GM18505 (cell line): ENCODE measurements at regions not wholly inside any gene's neighbourhood (a gene's known extent, or its start where the extent isn't known, plus 50 kb on each side); places are given as distances from the start of the nearest gene placed in this dataset.

Source experiments
- ATAC-seq: cut with Tn5 transposase; IDR thresholded peaks from one replicate; pipeline ENCODE4 v1.9.1; 2021; ENCODE audit not compliant: unreplicated experiment
- POLR2A ChIP-seq: IDR thresholded peaks from 4 replicates; pipeline ENCODE4 v1.6.1; 2011; ENCODE audit warnings: borderline replicate concordance; ENCODE audit not compliant: insufficient read depth, insufficient read length; ENCODE audit errors: extremely low read depth

DNA sequence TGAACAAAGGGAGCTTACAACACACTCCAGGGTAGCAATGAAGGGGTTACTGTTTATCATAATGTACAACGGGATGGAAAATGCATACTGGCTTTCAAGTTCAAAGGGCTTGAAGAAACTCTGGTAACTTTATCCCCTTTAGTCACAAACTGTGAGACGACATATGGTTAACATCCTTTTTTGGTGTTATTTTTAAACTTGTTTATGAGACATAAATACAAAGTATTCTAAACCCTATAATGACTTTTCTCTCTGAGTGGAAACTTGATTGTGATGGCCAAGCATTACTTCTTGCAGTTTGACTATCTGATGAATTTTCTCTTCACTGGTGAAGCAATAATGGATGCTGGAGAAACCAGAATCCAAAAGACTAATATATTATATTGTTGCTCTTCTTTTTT lies 62.0 kb upstream of the SEMA3A start:
- no peak for ATAC-seq
- TF ChIP-seq POLR2A, result no peak

DNA sequence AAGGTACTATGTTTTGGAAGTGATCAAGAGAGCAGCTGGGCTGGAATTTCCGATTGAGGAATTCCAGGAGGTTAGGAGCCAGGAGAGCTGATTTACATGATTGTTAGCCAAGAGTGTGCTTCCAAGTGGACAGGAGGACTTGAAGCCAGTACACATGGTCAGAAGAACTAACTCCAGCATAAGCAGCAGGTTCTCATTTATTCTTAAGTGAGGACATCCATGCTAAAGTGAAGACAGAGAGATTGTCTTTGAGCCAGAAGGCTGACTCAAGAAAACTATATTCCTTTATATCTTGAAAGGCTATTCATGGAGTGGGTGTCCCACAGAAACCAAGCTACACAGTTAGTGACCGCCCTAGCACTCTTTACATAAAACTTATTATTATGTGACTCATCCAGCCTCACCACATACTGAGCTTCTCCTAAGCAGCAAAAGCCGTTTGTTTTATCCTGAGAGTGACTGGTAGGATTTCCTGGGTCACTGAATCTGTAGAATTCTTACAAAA lies 56.7 kb upstream of the SEMA3A start:
- TF ChIP-seq POLR2A, result no peak
- ATAC-seq, result no peak

DNA sequence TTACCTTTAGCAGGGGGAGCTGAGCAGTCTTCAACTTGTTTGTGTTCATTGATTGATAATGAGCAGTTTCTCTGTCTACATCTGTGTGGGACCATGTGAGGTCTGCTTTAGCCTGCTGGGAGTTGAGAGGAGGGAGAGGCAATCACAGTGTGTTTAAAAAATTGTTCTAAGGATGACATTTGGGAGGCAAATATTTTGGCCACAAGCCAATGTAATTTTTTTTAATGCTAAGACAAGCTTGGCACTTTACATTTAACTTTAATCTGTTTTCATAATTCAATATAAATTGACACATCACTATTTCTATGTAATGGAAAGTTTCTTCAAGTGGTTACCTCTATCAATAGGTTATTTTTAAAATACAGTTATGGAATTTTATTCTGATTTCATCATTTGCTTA lies 55.9 kb upstream of the SEMA3A start:
- no peak for TF ChIP-seq POLR2A
- ATAC-seq, result no peak

DNA sequence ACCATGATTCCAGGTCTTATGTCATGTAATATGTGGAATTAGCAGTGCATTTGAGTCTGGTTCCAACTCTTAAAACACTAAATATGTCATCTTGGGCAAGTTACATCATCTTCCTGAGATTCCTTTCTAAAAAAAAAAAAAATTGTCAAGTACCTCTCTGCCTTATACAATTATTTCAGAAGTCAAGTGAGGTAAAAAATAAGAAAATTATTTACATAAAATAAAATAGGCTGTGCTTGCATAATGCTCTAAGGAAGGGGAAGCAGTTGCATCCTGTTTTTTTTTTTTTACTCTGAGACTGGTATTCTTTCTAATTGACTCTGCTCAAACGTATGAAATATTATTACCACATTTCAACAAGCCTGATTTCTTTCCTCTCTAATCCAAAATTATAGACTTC lies 55.1 kb upstream of the SEMA3A start:
- no peak for ATAC-seq
- TF ChIP-seq POLR2A, result no peak

DNA sequence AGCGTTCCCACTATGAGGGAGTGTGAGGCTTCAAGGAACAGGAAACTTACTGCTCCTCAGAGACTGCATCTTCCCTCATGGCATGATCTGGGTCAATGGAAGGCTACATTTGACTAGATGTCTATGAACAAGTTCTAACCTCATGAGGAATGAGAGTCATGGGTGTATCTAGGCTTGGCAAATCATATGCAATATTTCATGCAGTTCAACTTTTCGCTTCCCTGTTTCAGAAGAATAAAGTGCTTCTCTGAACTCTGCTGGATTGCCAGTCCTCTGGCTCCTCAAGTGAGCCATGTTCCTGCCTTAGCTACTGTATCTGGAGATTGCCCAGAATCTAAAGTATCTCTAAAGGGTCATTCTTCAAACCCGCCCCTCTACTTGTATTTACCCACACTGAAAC lies 54.3 kb upstream of the SEMA3A start:
- ATAC-seq, result no peak
- TF ChIP-seq POLR2A, result no peak

DNA sequence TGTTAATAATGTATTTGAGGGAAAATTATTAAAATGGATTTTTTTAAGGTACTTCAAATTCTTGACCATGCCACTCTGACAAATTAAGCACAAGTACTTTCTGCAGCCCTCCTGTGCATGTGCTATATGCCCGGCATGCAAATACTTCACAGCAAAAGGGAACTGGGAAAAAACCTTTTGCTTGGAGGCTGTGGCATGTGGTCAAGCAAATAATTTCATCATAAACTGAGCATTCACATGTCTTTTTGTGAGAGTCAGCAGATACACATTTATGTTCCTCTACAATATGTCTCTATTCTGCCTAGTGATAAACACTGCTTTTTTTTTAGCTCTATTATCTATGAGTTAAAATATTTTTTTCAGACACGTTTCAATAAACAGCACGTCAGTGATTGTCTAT lies 53.7 kb upstream of the SEMA3A start:
- ATAC-seq, result peak; percentile 86
- TF ChIP-seq POLR2A, result no peak

DNA sequence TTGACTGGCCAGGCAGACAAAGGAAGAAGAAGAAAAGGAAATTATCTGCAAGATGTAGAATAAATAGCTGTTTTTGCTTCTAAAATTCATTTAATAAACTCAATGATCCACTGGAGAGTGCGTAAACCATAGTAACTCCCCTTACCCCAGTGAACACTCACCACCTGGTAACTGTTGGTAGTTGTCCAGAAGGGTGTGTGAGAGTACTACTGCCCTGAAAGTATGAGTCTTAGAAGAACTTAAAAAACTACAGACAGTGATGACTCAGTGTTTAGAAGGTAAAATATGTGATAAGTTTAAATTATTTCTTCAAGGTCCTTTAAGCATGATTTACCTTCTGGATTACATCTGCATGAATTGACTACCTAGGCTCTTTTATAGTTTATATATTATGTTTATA lies 53.0 kb upstream of the SEMA3A start:
- peak; percentile 59 for ATAC-seq
- no peak for TF ChIP-seq POLR2A

DNA sequence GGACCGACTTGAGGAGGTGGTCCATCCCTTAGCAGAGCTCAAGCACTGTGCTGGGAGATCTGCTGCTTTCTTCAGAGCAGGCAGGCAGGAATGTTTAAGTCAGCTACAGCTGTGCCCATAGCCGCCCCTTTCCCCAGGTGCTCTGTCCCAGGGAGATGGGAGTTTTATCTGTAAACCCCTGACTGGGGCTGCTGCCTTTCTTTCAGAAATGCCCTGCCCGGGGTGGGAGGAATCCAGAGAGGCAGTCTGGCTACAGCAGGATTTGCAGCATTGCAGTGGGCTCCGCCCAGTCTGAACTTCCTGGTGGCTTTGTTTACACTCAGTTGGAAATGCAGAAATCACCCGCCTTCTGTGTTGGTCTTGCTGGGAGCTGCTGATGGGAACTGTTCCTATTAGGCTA lies 51.2 kb upstream of the SEMA3A start:
- no peak for ATAC-seq
- TF ChIP-seq POLR2A, result no peak
